HG03064 (cell line): ENCODE measurements at regions not wholly inside any gene's neighbourhood (a gene's known extent, or its start where the extent isn't known, plus 50 kb on each side); places are given as distances from the start of the nearest gene placed in this dataset.

ENCODE experiments used
- ATAC-seq: cut with Tn5 transposase; IDR thresholded peaks from one replicate; pipeline ENCODE4 v1.9.1; 2021; ENCODE audit warnings: low read depth; ENCODE audit not compliant: unreplicated experiment

GRCh38 chr17:14959106-14959648 lies 305.9 kb downstream of the PMP22 start:
- no peak for ATAC-seq

GRCh38 chr17:14953405-14953804 lies 311.7 kb downstream of the PMP22 start:
- no peak for ATAC-seq

- ATAC-seq: no peak
Measured at GRCh38 chr17:14950686-14951085, 314.4 kb downstream of the PMP22 start.

GRCh38 chr17:14950216-14950615 lies 314.9 kb downstream of the PMP22 start:
- ATAC-seq: no peak

GRCh38 chr17:14947671-14948070 lies 317.5 kb downstream of the PMP22 start:
- no peak for ATAC-seq

GRCh38 chr17:14946481-14946880 lies 318.6 kb downstream of the PMP22 start:
- ATAC-seq: no peak

GRCh38 chr17:14942526-14943190 lies 322.5 kb downstream of the PMP22 start:
- no peak for ATAC-seq

- no peak for ATAC-seq
Measured at GRCh38 chr17:14940938-14941265, 324.2 kb downstream of the PMP22 start.

GRCh38 chr17:14940108-14940937 lies 324.8 kb downstream of the PMP22 start:
- no peak for ATAC-seq

GRCh38 chr17:14935845-14936485 lies 329.2 kb downstream of the PMP22 start:
- no peak for ATAC-seq

- no peak for ATAC-seq
Measured at GRCh38 chr17:14935139-14935841, 329.8 kb downstream of the PMP22 start.

GRCh38 chr17:14933676-14934075 lies 331.4 kb downstream of the PMP22 start:
- ATAC-seq: no peak

- ATAC-seq: no peak
Measured at GRCh38 chr17:14926526-14927122, 338.5 kb downstream of the PMP22 start.

- ATAC-seq: no peak
Measured at GRCh38 chr17:14926073-14926472, 339.1 kb downstream of the PMP22 start.

GRCh38 chr17:14925498-14925897 lies 339.6 kb downstream of the PMP22 start:
- ATAC-seq: no peak

GRCh38 chr17:14923981-14924380 lies 341.1 kb downstream of the PMP22 start:
- no peak for ATAC-seq

GRCh38 chr17:14922411-14922810 lies 342.7 kb downstream of the PMP22 start:
- no peak for ATAC-seq

GRCh38 chr17:14921936-14922335 lies 343.2 kb downstream of the PMP22 start:
- no peak for ATAC-seq

- ATAC-seq: no peak
Measured at GRCh38 chr17:14919631-14920213, 345.4 kb downstream of the PMP22 start.

GRCh38 chr17:14919094-14919493 lies 346.0 kb downstream of the PMP22 start:
- ATAC-seq: no peak
